Endodermal cell (in vitro differentiated cells): ENCODE measurements at regions not wholly inside any gene's neighbourhood (a gene's known extent, or its start where the extent isn't known, plus 50 kb on each side); places are given as distances from the start of the nearest gene placed in this dataset.

ENCODE experiments used
- DNase-seq: peaks from one replicate; pipeline ENCODE4 v3.0.0-alpha.2; 2017
- H3K27ac ChIP-seq: 2 replicates; pipeline ENCODE4 v1.5.1; 2013; ENCODE audit warnings: mild to moderate bottlenecking, low read depth, low read length, moderate library complexity
- H3K27me3 ChIP-seq: 2 replicates; pipeline ENCODE4 v1.6.1; 2013; ENCODE audit warnings: mild to moderate bottlenecking, low read length, moderate library complexity; ENCODE audit not compliant: insufficient read depth, control insufficient read depth, poor library complexity, severe bottlenecking
- H3K36me3 ChIP-seq: 2 replicates; pipeline ENCODE4 v1.7.0; 2013; ENCODE audit warnings: mild to moderate bottlenecking, low read length, moderate library complexity; ENCODE audit not compliant: control insufficient read depth, insufficient read depth
- H3K4me1 ChIP-seq: one replicate; pipeline ENCODE4 v1.7.0; 2013; ENCODE audit warnings: low read length; ENCODE audit not compliant: control insufficient read depth, insufficient read depth
- H3K4me3 ChIP-seq: 2 replicates; pipeline ENCODE4 v1.5.1; 2013; ENCODE audit warnings: mild to moderate bottlenecking, low read length, moderate library complexity
- H3K9ac ChIP-seq: 2 replicates; pipeline ENCODE4 v1.6.1; 2013; ENCODE audit warnings: mild to moderate bottlenecking, low read length, moderate library complexity; ENCODE audit not compliant: poor library complexity, severe bottlenecking; ENCODE audit errors: extremely low read depth
- H3K9me3 ChIP-seq: 2 replicates; pipeline ENCODE4 v1.6.1; 2013; ENCODE audit warnings: mild to moderate bottlenecking, low read length, moderate library complexity; ENCODE audit not compliant: control insufficient read depth
- H3K27ac Mint-ChIP-seq: 2 replicates; pipeline ENCODE4 v1.8.0; 2020; ENCODE audit warnings: mixed read lengths
- H3K27me3 Mint-ChIP-seq: 2 replicates; pipeline ENCODE4 v1.8.0; 2021; ENCODE audit warnings: mild to moderate bottlenecking, mixed read lengths; ENCODE audit not compliant: insufficient read depth
- H3K36me3 Mint-ChIP-seq: 2 replicates; pipeline ENCODE4 v1.8.0; 2020; ENCODE audit warnings: low read depth, mixed read lengths
- H3K4me1 Mint-ChIP-seq: 2 replicates; pipeline ENCODE4 v1.8.0; 2020; ENCODE audit warnings: mixed read lengths
- H3K4me3 Mint-ChIP-seq: 2 replicates; pipeline ENCODE4 v1.8.0; 2020; ENCODE audit warnings: mild to moderate bottlenecking, moderate library complexity, mixed read lengths
- H3K9me3 Mint-ChIP-seq: 2 replicates; pipeline ENCODE4 v1.8.0; 2020; ENCODE audit warnings: mild to moderate bottlenecking, mixed read lengths
- CTCF ChIP-seq: fragments of 200-600 bp; sonication (generic); conservative IDR thresholded peaks from 2 replicates; pipeline ENCODE4 v1.5.0; 2021; ENCODE audit warnings: antibody characterized with exemption, mild to moderate bottlenecking
- WGBS, 2 experiments: methylation state at CpG; one replicate each; pipeline versions ENCODE4 v1.1.5 to v1.1.7; 2013; ENCODE audit warnings: missing lambda C conversion rate in 2 of 2, mixed read lengths in 1 of 2; ENCODE audit not compliant: insufficient coverage in 1 of 2, insufficient read length in 1 of 2; 5-methylcytosine and 5-hydroxymethylcytosine counted together

GRCh38 chr19:32131005-32131404 is 214.4 kb upstream of the ZNF507 start:
- H3K4me3 Mint-ChIP-seq, result no peak overlapping the region
- 91 to 100% methylated on average over 4 to 8 of the region's 8 CpGs for WGBS, 2 experiments
- H3K27ac Mint-ChIP-seq, result no peak overlapping the region
- Histone ChIP-seq H3K27ac (no peak overlapping the region), H3K4me1 (no peaks in the 10 kb centered on the region), H3K27me3 (no peaks in the 10 kb centered on the region), H3K9ac (no peak overlapping the region), H3K36me3 (no peaks in the 10 kb centered on the region), H3K9me3 (no peaks in the 10 kb centered on the region), H3K4me3 (no peak overlapping the region)
- DNase-seq, result no peak
- no peaks in the 10 kb centered on the region for H3K9me3 Mint-ChIP-seq
- H3K4me1 Mint-ChIP-seq, result no peaks in the 10 kb centered on the region
- TF ChIP-seq CTCF, result no peak
- no peaks in the 10 kb centered on the region for H3K36me3 Mint-ChIP-seq
- no peaks in the 10 kb centered on the region for H3K27me3 Mint-ChIP-seq

GRCh38 chr19:32138416-32138815 is 207.0 kb upstream of the ZNF507 start:
- Histone ChIP-seq H3K4me3 (no peak overlapping the region), H3K27me3 (no peaks in the 10 kb centered on the region), H3K9me3 (no peaks in the 10 kb centered on the region), H3K27ac (no peak overlapping the region), H3K36me3 (no peaks in the 10 kb centered on the region), H3K4me1 (no peaks in the 10 kb centered on the region), H3K9ac (no peak overlapping the region)
- Mint-ChIP-seq H3K9me3 (no peaks in the 10 kb centered on the region), H3K27ac (no peak overlapping the region), H3K4me1 (no peaks in the 10 kb centered on the region), H3K27me3 (no peaks in the 10 kb centered on the region), H3K36me3 (no peaks in the 10 kb centered on the region), H3K4me3 (no peak overlapping the region)
- DNase-seq, result no peak
- TF ChIP-seq CTCF, result peak; percentile 57
- 94% methylated on average over 5 of the region's 5 CpGs; no CpG with 5 or more reads in 1 of the 2 experiments for WGBS, 2 experiments

- Mint-ChIP-seq H3K27me3 (peaks cover 3% of the 10 kb centered on the region), H3K27ac (no peak overlapping the region), H3K4me3 (no peak overlapping the region), H3K36me3 (no peaks in the 10 kb centered on the region), H3K9me3 (peaks cover 13% of the 10 kb centered on the region), H3K4me1 (no peaks in the 10 kb centered on the region)
- Histone ChIP-seq H3K4me3 (no peak overlapping the region), H3K36me3 (no peaks in the 10 kb centered on the region), H3K27ac (no peak overlapping the region), H3K9ac (no peak overlapping the region), H3K27me3 (no peaks in the 10 kb centered on the region), H3K4me1 (no peaks in the 10 kb centered on the region), H3K9me3 (no peaks in the 10 kb centered on the region)
- TF ChIP-seq CTCF, result no peak
- no peak for DNase-seq
- whole genome bisulfite sequencing, 2 experiments, result 68 to 76% methylated on average over 6 to 7 of the region's 7 CpGs
Measured at GRCh38 chr19:32141840-32142511, 203.4 kb upstream of the ZNF507 start.
